ENCODE measurements at regions not wholly inside any gene's neighbourhood (a gene's known extent, or its start where the extent isn't known, plus 50 kb on each side); places are given as distances from the start of the nearest gene placed in this dataset.

GRCh38 chr2:119104414-119104813 lies 54.1 kb downstream of the C1QL2 start:
- no peak for DNase-seq (ENCODE audit: low read depth)

DNA sequence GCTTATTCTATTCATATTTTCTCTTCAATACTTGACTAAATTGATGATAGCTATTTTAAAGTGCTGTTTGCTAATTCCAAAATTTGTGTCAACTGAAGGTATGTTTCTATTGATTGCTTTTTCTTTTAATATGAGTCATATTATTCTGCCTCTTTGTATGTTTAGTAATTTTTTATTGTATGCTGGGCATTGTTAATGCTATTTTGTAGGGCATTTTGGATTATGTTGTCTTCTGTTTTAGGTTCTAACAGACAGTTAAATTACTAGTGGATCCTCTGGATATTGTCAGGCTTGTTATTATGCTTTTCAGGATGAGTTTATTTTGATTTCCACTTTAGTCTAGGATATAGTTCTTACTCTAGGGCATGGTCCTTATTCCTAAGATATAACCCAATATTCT lies 55.6 kb downstream of the C1QL2 start:
- no peak for DNase-seq (ENCODE audit: low read depth)

DNA sequence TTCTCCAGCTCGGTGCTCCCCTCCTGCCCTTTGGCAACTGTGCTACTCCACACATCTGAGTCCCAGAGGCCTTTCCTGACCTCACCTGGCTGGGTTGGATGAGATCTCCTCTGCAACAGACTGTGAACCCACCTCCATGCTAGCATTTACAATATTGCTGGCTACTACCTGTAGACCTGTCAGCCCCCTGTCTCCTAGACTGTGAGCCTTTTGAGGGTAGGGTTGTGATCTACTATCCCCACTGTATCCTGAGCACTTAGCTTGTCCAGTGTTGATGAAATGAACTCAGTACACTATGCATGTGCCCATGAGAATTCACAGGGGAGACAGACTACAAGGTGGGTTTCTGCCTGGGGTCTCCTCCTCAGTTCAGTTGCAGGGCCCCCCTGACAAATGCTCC lies 70.1 kb downstream of the C1QL2 start:
- DNase-seq (ENCODE audit: low read depth): no peak

GRCh38 chr2:119086327-119086726 lies 72.2 kb downstream of the C1QL2 start:
- no peak for DNase-seq (ENCODE audit: low read depth)

GRCh38 chr2:119085613-119086012 lies 72.9 kb downstream of the C1QL2 start:
- peak; percentile 12 for DNase-seq (ENCODE audit: low read depth)

DNA sequence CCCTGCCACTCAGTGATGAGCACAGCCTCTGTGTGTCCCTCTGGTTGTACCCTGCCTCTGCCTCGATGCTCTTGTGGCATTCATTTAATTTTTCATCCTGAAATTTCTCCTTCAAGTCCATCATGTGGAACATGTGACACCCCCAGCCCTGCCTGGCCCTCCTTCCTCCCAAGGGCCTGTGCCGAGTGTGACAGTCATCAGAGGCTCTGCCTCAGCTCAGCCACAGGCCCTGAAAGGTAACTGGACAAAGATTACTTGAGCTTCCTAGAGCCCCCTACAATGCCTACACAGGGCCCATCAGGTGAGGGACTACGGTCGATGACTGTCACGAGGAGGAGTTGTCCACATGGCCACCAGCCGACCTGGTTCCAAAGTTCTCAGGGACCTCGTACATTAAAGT lies 75.1 kb downstream of the C1QL2 start:
- DNase-seq (ENCODE audit: low read depth): no peak

DNA sequence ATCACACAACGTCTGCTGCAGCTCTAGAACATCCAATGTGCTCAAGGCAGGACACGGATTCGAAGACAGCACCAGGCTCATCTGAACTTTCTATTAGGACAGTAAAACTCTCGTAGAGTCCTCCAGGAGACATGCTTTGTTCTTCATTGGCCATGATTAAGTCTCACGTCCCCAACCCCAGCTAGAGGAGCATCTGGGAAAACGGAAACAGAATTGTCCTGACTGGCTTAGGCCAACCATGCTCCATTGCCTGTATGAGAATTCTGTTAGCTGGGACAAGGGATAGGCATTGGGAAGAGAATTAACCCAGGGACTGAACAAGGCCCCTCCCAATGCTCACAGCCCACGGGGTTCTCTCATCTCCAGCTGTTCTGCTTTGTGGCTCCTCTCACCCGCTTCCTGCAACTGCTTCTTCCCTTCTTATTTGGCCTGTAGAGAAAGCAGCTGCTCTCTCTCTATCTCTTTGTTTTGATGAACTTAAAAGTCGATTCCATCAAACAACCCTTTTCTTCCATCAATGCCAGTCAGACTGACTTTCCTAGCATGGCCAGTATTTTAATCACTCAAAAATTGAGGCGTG lies 75.6 kb downstream of the C1QL2 start:
- no peak for DNase-seq (ENCODE audit: low read depth)

DNA sequence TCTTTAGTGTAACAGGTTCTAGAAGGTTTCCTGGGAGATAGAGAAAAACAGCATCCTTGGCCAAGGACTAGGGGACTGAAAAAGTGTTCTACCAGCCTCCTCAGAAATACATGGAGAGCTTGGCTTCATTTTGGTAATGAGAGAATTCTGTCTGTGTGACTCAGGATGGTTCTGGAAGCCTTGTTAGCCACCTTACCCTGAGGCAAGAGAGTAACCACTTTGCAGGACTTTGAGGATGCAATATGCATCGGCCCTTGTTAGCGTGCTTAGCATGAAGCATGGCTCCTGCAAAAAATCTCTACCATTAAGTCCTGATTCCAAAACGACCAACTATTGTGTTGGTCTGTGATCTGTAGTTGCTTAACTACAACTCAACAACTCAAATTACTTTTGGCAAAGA lies 79.8 kb downstream of the C1QL2 start:
- DNase-seq (ENCODE audit: low read depth): no peak

DNA sequence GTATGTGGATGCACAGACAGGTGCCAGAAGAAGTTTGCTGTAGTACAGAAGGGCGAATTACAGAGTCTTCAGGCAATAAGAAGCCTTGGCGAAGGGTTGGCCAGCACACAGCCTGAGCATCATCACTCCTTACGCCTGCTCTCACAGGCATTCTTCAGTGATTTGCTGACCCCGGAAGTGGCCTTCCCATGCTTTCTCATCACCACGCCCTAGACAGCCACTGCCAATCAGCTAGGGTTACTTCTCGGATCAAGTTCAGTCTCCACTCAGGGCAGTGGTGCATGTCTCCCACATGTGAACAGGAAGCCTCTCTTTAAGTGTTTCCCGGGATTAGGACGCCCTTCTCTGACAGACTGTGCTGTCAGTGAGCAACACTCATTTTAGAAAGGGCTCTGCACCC lies 81.8 kb downstream of the C1QL2 start:
- peak; percentile 40 for DNase-seq (ENCODE audit: low read depth)

- DNase-seq (ENCODE audit: low read depth): no peak
Observed at GRCh38 chr2:119073213-119073612, 85.3 kb downstream of the C1QL2 start.

DNA sequence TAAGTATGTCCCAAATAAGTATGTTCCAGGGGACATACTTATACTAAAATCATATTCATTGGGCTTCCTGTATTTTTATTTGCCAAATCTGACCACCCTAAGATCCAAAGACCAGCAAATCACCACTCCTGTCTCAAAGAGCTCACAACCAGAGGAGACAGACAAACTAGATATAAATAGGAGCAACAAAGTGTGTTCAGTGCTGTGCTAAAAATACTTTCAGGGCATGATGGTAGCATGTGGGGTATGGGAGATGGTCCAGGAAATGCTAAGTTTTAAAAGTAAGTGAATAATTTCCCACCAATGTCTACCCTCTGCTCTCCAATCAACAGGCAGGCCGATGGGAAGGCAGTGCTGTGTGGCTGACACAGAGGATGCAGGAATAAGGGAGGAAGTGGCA lies 87.1 kb downstream of the C1QL2 start:
- DNase-seq (ENCODE audit: low read depth): no peak

GRCh38 chr2:119069781-119070180 lies 88.8 kb downstream of the C1QL2 start:
- no peak for DNase-seq (ENCODE audit: low read depth)

GRCh38 chr2:119068154-119068725 lies 90.3 kb downstream of the C1QL2 start:
- no peak for DNase-seq (ENCODE audit: low read depth)

DNA sequence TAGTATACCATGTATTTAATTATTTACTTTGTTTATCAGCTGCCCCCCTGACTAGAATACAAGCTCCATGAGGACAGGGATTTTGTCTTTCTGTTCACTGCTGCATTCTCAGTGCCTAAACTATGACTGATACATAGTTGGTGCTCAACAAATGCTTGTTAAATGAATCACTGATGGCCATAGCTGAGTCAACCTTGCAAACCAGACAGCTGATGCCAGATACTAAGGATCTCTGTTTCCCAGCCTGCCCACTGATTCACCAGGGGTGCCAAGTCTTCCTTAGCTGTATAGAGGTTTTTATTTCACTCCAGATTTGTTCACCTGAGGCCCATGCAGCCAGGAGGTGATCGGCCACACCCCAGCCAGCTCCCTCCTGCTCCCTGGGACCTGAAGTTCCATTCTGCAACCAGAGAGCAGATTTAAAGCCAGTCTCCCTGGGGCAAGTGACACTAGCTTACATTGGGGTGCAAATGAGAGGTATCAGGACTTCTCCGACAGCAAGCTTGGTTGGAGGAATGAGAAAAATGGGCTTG lies 92.2 kb downstream of the C1QL2 start:
- DNase-seq (ENCODE audit: low read depth): peak; percentile 21

DNA sequence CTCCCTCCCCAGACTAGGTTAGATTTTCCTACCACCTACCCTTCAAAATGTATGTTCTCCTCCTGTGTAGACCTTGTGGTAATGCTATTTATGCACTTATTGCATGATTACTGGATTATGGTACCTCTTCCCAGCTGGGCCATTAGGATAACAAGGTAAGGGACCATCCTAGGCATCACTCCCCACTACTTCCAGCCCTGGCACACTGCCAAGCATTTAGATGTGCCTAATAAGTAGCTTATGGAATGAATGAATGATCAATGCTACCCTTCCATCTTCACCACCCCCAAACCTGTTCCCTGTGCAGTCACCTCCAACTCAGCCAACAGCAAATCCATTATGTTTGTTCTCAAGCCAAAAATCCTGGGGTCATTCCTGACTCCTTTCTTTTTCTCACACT lies 93.4 kb downstream of the C1QL2 start:
- DNase-seq (ENCODE audit: low read depth): no peak

- DNase-seq (ENCODE audit: low read depth): no peak
Observed at GRCh38 chr2:119064567-119064966, 94.0 kb downstream of the C1QL2 start.

GRCh38 chr2:119063177-119063576 lies 95.4 kb downstream of the C1QL2 start:
- no peak for DNase-seq (ENCODE audit: low read depth)

DNA sequence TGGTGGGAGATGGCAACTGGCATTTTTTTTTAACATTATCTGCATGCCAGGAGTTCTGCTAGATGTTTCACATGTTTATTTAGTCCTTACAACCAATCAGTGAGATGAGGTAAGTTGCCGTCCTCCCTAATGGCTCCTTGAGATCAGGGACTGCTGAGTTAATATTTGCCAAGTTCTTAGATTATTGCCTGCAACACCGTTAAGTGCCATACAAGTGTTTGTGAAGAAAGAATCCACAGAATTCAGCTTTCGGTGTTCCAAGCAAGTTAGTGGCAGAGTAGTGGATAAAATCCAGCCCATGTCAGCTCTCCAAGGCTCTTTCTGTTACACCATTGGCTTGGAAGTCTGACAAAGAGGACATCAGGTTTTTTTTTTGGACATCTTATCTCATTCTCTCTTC lies 95.9 kb downstream of the C1QL2 start:
- no peak for DNase-seq (ENCODE audit: low read depth)

DNA sequence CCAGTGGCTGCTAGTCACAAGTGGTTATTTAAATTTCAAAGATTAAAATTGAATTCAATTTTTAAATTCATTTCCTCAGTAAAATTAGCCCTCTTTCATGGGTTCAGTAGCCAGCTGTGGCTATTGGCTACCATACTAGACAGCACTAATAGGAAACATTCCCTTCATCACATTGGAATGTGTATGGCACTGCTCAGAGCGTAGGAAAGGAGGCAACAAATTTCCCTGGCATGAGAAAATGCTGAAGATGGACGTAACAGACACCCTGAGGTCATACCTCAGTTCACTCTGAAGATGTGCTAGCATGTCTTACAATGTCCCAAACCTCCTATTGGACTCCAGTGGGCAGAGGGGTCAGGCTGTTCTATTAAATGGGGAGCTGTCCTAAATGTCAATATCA lies 96.4 kb downstream of the C1QL2 start:
- no peak for DNase-seq (ENCODE audit: low read depth)

DNA sequence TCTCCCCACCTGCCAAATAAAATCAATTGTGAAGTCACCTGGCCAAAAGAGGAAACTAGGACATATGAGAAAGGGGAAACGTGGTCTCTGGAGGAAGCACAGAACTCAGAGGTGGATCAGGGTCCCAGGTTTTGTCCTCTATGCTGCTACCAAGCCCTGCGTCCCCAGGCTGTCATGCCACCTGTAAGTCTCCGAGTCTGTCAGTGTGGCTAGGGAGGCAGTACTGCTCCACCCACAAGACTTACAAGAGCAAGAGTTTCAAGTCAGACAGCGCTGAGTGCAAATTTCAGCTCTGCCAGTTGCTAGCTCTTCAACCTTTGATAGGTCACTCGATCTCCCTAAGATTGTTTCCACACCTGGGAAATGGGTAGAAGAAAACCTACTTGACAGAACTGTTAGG lies 98.6 kb downstream of the C1QL2 start:
- no peak for DNase-seq (ENCODE audit: low read depth)

- DNase-seq (ENCODE audit: low read depth): no peak
Observed at GRCh38 chr2:119059287-119059686, 99.3 kb downstream of the C1QL2 start.

GRCh38 chr2:119053700-119054436 lies 104.7 kb downstream of the C1QL2 start:
- DNase-seq (ENCODE audit: low read depth): no peak

DNA sequence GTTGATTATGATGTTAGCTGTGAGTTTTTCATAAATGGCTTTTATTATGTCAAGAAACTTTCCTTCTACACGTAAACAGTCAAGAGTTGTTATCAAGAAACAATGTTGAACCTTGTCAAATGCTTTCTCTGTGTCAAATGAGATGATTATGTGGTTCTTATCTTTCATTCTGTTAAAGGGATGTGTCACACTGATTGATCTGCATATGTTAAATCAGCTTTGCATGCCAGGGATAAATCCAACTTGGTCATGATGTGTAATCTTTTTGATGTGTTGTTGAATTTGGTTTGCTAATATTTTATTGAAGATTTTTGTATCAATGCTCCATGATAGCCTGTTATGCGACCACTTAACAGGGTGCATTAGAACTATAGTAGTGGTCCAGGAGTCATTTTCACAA lies 107.3 kb downstream of the C1QL2 start:
- no peak for DNase-seq (ENCODE audit: low read depth)

Measured in HT1080 (cell line).